Tibial nerve (tissue), 4 donors: ENCODE measurements at regions not wholly inside any gene's neighbourhood (a gene's known extent, or its start where the extent isn't known, plus 50 kb on each side); places are given as distances from the start of the nearest gene placed in this dataset.

Experiments used
- DNase-seq, 2 donors: peaks; one replicate each; pipeline ENCODE4 v3.0.0-alpha.2; 2019; ENCODE audit warnings: low spot score in 2 of 2
- H3K27ac ChIP-seq, 4 donors: fragments of 200-600 bp; sonication (generic) in 3 of 4; one replicate each; pipeline ENCODE4 v1.5.1; 2017 to 2019; ENCODE audit warnings: mild to moderate bottlenecking in 1 of 4
- H3K27me3 ChIP-seq, 2 donors: fragments of 200-600 bp; sonication (generic) in 1 of 2; one replicate each; pipeline versions ENCODE4 v1.5.1 to v1.6.0; 2017 to 2019
- H3K36me3 ChIP-seq, 3 donors: fragments of 200-600 bp; sonication (generic); one replicate each; pipeline ENCODE4 v1.5.1; 2018 to 2019
- H3K4me1 ChIP-seq, 4 donors: fragments of 200-600 bp; sonication (generic) in 3 of 4; one replicate each; pipeline ENCODE4 v1.5.1; 2017 to 2019
- H3K4me3 ChIP-seq, 4 donors: fragments of 200-600 bp; sonication (generic) in 3 of 4; one replicate each; pipeline ENCODE4 v1.5.1; 2017 to 2019; ENCODE audit warnings: mild to moderate bottlenecking in 1 of 4, moderate library complexity in 1 of 4
- H3K9me3 ChIP-seq, 4 donors: fragments of 200-600 bp; sonication (generic) in 3 of 4; one replicate each; pipeline ENCODE4 v1.5.1; 2017 to 2019
- EP300 ChIP-seq, 2 donors: sonication (generic); formaldehyde crosslinking; IDR thresholded peaks; one replicate each; pipeline ENCODE4 v1.6.1; 2017; ENCODE audit warnings: antibody characterized with exemption in 2 of 2, mild to moderate bottlenecking in 1 of 2
- POLR2A ChIP-seq, 2 donors: fragments of 450-650 bp; IDR thresholded peaks; one replicate each; pipeline ENCODE4 v1.6.1; 2017; ENCODE audit warnings: antibody characterized with exemption in 2 of 2, mild to moderate bottlenecking in 2 of 2, moderate library complexity in 2 of 2
- WGBS, 2 donors: methylation state at CpG; one replicate each; pipeline ENCODE4 v1.1.5; 2018; 5-methylcytosine and 5-hydroxymethylcytosine counted together
- TF ChIP-seq, protein P1 (sequence below), 5 experiments: fragments of 200-600 bp in 3 of 5; fragments of 450-650 bp in 2 of 5; sonication (generic) in 3 of 5; IDR thresholded peaks; one replicate each; pipeline ENCODE4 v1.5.1; 2016 to 2019; ENCODE audit warnings: antibody characterized with exemption in 5 of 5, mild to moderate bottlenecking in 3 of 5, moderate library complexity in 2 of 5

- no peak for TF ChIP-seq POLR2A (IDR thresholded peaks at IDR 0.05)
- TF ChIP-seq EP300 (IDR thresholded peaks at IDR 0.05), result no peak
- TF ChIP-seq, protein P1, sequence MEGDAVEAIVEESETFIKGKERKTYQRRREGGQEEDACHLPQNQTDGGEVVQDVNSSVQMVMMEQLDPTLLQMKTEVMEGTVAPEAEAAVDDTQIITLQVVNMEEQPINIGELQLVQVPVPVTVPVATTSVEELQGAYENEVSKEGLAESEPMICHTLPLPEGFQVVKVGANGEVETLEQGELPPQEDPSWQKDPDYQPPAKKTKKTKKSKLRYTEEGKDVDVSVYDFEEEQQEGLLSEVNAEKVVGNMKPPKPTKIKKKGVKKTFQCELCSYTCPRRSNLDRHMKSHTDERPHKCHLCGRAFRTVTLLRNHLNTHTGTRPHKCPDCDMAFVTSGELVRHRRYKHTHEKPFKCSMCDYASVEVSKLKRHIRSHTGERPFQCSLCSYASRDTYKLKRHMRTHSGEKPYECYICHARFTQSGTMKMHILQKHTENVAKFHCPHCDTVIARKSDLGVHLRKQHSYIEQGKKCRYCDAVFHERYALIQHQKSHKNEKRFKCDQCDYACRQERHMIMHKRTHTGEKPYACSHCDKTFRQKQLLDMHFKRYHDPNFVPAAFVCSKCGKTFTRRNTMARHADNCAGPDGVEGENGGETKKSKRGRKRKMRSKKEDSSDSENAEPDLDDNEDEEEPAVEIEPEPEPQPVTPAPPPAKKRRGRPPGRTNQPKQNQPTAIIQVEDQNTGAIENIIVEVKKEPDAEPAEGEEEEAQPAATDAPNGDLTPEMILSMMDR (IDR thresholded peaks at IDR 0.05), result no peak
Observed at GRCh38 chr5:12799165-12799564, 894.9 kb upstream of the CTNND2 start.

GRCh38 chr5:12795333-12795663 lies 891.1 kb upstream of the CTNND2 start:
- no peak for DNase-seq
- WGBS, 2 donors, result 95% methylated on average over 16 to 19 of the region's 19 CpGs

More at GRCh38 chr5:12799165-12799564, 894.9 kb upstream of the CTNND2 start:
- no peak for DNase-seq
- H3K27ac ChIP-seq, result no peak overlapping the region
- no peak overlapping the region for H3K4me3 ChIP-seq
- peaks cover 0 to 24% (median 0%) of the 10 kb centered on the region in 4 donors for H3K9me3 ChIP-seq
- no peaks in the 10 kb centered on the region for H3K27me3 ChIP-seq
- H3K36me3 ChIP-seq, result no peaks in the 10 kb centered on the region
- WGBS, 2 donors, result 88 to 89% methylated on average over 5 of the region's 5 CpGs
- no peaks in the 10 kb centered on the region for H3K4me1 ChIP-seq

DNA sequence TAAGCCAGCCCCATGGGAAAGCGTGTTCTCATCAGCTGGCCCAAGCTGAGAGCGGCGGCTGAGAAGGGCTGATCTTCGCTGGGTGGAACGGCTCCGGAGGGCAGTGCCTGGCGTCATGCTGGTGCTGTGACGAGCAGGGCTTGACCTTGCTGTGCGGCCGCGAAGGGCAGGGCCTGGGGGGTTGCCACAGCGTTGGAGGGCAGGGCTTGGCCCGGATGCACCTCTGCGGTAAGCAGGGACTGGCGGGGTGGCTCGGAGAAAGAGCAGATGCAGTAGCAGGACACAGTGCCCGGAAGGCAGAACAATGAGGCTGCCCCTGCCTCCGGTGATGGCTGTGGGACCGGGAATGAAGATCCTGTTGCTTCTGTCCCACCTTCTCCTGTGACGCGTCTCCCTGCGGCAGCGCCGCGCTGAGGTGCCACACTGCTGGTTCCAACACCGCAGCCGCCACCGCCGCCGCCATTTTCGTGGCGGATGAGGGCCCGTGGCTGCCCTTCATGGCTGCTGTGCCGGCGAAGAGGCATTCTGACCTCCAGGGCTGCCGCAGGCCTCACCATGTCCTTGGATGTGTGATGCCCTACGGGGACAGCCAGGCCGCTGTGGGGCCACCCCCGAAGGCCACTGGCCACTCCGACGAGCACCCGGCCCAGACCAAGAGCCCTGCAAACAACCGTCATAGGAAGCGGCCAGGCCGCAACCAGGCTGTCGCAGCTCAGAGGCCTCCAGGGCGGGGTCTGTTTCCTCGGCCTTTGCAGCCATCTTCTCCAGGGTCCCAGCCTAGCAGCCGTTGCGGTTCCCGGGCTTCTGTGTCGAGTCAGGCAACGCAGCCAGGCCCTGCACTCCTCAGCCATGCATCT lies 890.5 kb upstream of the CTNND2 start:
- WGBS, 2 donors, result 95% methylated on average over 46 to 48 of the region's 53 CpGs
- TF ChIP-seq POLR2A (IDR thresholded peaks at IDR 0.05) (no peak), EP300 (IDR thresholded peaks at IDR 0.05) (no peak)
- TF ChIP-seq, protein P1 (IDR thresholded peaks at IDR 0.05), result no peak
- no peak for DNase-seq

More at GRCh38 chr5:12795333-12795663, 891.1 kb upstream of the CTNND2 start:
- Histone ChIP-seq H3K27ac (no peak overlapping the region), H3K9me3 (peaks cover 0 to 27% (median 0%) of the 10 kb centered on the region in 4 donors), H3K4me3 (no peak overlapping the region), H3K4me1 (no peaks in the 10 kb centered on the region), H3K36me3 (no peaks in the 10 kb centered on the region), H3K27me3 (no peaks in the 10 kb centered on the region)
- TF ChIP-seq POLR2A (IDR thresholded peaks at IDR 0.05) (no peak), EP300 (IDR thresholded peaks at IDR 0.05) (no peak)
- TF ChIP-seq, protein P1 (IDR thresholded peaks at IDR 0.05), result no peak

GRCh38 chr5:12793373-12793772 lies 889.1 kb upstream of the CTNND2 start:
- H3K9me3 ChIP-seq, result peaks cover 0 to 27% (median 0%) of the 10 kb centered on the region in 4 donors
- H3K27ac ChIP-seq, result no peak overlapping the region
- DNase-seq, result no peak
- H3K4me1 ChIP-seq, result no peaks in the 10 kb centered on the region
- no peak overlapping the region for H3K4me3 ChIP-seq
- no peaks in the 10 kb centered on the region for H3K36me3 ChIP-seq
- no peaks in the 10 kb centered on the region for H3K27me3 ChIP-seq
- TF ChIP-seq EP300 (IDR thresholded peaks at IDR 0.05), result no peak
- TF ChIP-seq, protein P1 (IDR thresholded peaks at IDR 0.05), result no peak
- TF ChIP-seq POLR2A (IDR thresholded peaks at IDR 0.05), result no peak
- 98 to 100% methylated on average over 1 of the region's 1 CpG for WGBS, 2 donors

More for the DNA sequence above, 890.5 kb upstream of the CTNND2 start:
- Histone ChIP-seq H3K4me1 (no peaks in the 10 kb centered on the region), H3K9me3 (peaks cover 0 to 27% (median 0%) of the 10 kb centered on the region in 4 donors), H3K4me3 (no peak overlapping the region), H3K36me3 (no peaks in the 10 kb centered on the region), H3K27me3 (no peaks in the 10 kb centered on the region), H3K27ac (no peak overlapping the region)

DNA sequence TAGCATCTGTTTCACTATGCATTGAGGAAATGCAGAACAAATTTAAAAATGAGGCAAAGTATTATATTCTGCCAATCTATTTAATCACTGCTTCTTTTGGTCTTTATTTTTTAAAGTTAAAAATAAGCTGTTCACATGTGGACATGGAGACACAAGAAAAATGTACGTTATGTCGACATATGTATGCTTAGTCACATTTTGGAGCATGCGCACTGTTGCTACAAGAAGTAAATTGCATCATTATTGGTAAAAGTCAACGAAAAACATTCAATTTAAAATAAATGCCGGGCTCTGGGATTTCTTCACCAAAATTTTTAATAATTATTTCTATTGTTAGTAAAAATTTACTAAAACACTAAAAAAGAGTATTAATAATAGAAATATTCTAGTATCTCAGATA lies 876.3 kb upstream of the CTNND2 start:
- H3K4me1 ChIP-seq, result no peaks in the 10 kb centered on the region
- H3K4me3 ChIP-seq, result no peak overlapping the region
- no peak for TF ChIP-seq EP300 (IDR thresholded peaks at IDR 0.05)
- TF ChIP-seq POLR2A (IDR thresholded peaks at IDR 0.05), result no peak
- TF ChIP-seq, protein P1 (IDR thresholded peaks at IDR 0.05), result no peak
- no peak for DNase-seq
- no peak overlapping the region for H3K27ac ChIP-seq
- H3K36me3 ChIP-seq, result no peaks in the 10 kb centered on the region
- 86% methylated on average over 5 of the region's 5 CpGs for WGBS, 2 donors
- H3K27me3 ChIP-seq, result no peaks in the 10 kb centered on the region
- H3K9me3 ChIP-seq, result no peaks in the 10 kb centered on the region
